D721Med (cell line): ENCODE measurements at regions not wholly inside any gene's neighbourhood (a gene's known extent, or its start where the extent isn't known, plus 50 kb on each side); places are given as distances from the start of the nearest gene placed in this dataset.
A peak's percentile ranks its signal among the peaks of the same experiment; 100 is the strongest.

Experiments used
- DNase-seq: peaks from one replicate; pipeline ENCODE4 v3.0.0; 2011; ENCODE audit warnings: low spot score; ENCODE audit not compliant: insufficient read length
- FAIRE-seq: peaks from 2 replicates; lab custom pipeline; 2011; peaks lifted over from hg19 to GRCh38; lab: Jason Lieb, UNC
- CTCF ChIP-seq: IDR thresholded peaks from 2 replicates; pipeline ENCODE4 v1.5.1; 2012; ENCODE audit warnings: mild to moderate bottlenecking, control low read depth; ENCODE audit not compliant: insufficient read depth; ENCODE audit errors: missing control alignments

GRCh38 chr6:14903176-14904038 is 342.5 kb upstream of the JARID2 start:
- DNase-seq (no peak), FAIRE-seq (no peak)
- no peak for TF ChIP-seq CTCF

GRCh38 chr6:14905201-14905600 is 340.7 kb upstream of the JARID2 start:
- TF ChIP-seq CTCF: no peak
- DNase-seq: no peak
- peak; percentile 58 for FAIRE-seq

- FAIRE-seq: no peak
- TF ChIP-seq CTCF: no peak
These were observed 339.2 kb upstream of the JARID2 start for GRCh38 chr6:14906621-14907020.

GRCh38 chr6:14910692-14911547 is 334.9 kb upstream of the JARID2 start:
- TF ChIP-seq CTCF: no peak
- FAIRE-seq: no peak
- no peak for DNase-seq

More at GRCh38 chr6:14906621-14907020, 339.2 kb upstream of the JARID2 start:
- no peak for DNase-seq

- no peak for FAIRE-seq
- no peak for DNase-seq
- no peak for TF ChIP-seq CTCF
These were observed 333.6 kb upstream of the JARID2 start for GRCh38 chr6:14912226-14912625.

GRCh38 chr6:14912706-14913105 is 333.2 kb upstream of the JARID2 start:
- no peak for TF ChIP-seq CTCF
- DNase-seq (no peak), FAIRE-seq (no peak)

- no peak for TF ChIP-seq CTCF
- DNase-seq (no peak), FAIRE-seq (no peak)
These were observed 331.9 kb upstream of the JARID2 start for GRCh38 chr6:14913931-14914330.
